ENCODE measurements at regions not wholly inside any gene's neighbourhood (a gene's known extent, or its start where the extent isn't known, plus 50 kb on each side); places are given as distances from the start of the nearest gene placed in this dataset.

DNA sequence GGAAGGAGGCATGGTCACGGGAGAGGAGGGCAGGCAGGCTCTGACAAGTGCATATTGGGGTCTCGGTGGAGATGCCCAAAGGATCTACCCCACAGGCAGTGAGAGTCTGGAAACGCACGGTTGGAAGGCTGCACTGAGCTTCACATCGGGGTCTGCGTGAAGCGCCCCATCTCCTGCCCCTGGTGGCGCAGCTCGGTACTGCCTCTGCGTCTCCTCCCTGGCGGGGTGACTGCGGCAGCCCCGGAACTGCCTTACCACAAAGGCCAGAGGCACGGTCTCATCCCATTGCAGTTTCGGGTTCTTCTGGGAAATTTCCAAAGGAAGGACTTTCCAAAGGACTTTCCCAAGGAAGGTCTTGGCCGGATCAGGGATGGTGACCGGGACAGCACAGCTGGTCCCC is 69.2 kb upstream of the AJAP1 start:
- H3K27ac ChIP-seq (replicated peaks), result no peak overlapping the region
- no peak overlapping the region for H3K4me3 ChIP-seq
- H3K4me1 ChIP-seq, result peaks cover 22% of the 10 kb centered on the region
- H3K36me3 ChIP-seq, result no peaks in the 10 kb centered on the region
- no peaks in the 10 kb centered on the region for H3K9me3 ChIP-seq (replicated peaks)
- no peak for DNase-seq
- H3K27me3 ChIP-seq (ENCODE audit: low read depth), result peaks cover 65% of the 10 kb centered on the region
- intact Hi-C loops (cut with micrococcal nuclease), result no loop called here
- TF ChIP-seq CTCF (IDR thresholded peaks at IDR 0.05; ENCODE audit: borderline replicate concordance), result peak; percentile 74

GRCh38 chr1:4585705-4586104 is 68.7 kb upstream of the AJAP1 start:
- H3K4me1 ChIP-seq, result peaks cover 22% of the 10 kb centered on the region
- H3K4me3 ChIP-seq, result no peak overlapping the region
- intact Hi-C loops (cut with micrococcal nuclease), result no loop called here
- no peak for TF ChIP-seq CTCF (IDR thresholded peaks at IDR 0.05; ENCODE audit: borderline replicate concordance)
- no peaks in the 10 kb centered on the region for H3K36me3 ChIP-seq
- no peak for DNase-seq
- H3K27me3 ChIP-seq (ENCODE audit: low read depth), result peaks cover 60% of the 10 kb centered on the region
- no peak overlapping the region for H3K27ac ChIP-seq (replicated peaks)
- no peaks in the 10 kb centered on the region for H3K9me3 ChIP-seq (replicated peaks)

- H3K27ac ChIP-seq (replicated peaks), result no peak overlapping the region
- no peaks in the 10 kb centered on the region for H3K36me3 ChIP-seq
- no peak for DNase-seq
- peaks cover 50% of the 10 kb centered on the region for H3K27me3 ChIP-seq (ENCODE audit: low read depth)
- H3K4me3 ChIP-seq, result no peak overlapping the region
- H3K4me1 ChIP-seq, result peaks cover 22% of the 10 kb centered on the region
- intact Hi-C loops (cut with micrococcal nuclease), result no loop called here
- H3K9me3 ChIP-seq (replicated peaks), result no peaks in the 10 kb centered on the region
- no peak for TF ChIP-seq CTCF (IDR thresholded peaks at IDR 0.05; ENCODE audit: borderline replicate concordance)
These were observed 67.7 kb upstream of the AJAP1 start for GRCh38 chr1:4586611-4587160.

- peaks cover 49% of the 10 kb centered on the region for H3K27me3 ChIP-seq (ENCODE audit: low read depth)
- intact Hi-C loops (cut with micrococcal nuclease), result no loop called here
- no peaks in the 10 kb centered on the region for H3K36me3 ChIP-seq
- no peak overlapping the region for H3K4me3 ChIP-seq
- H3K9me3 ChIP-seq (replicated peaks), result no peaks in the 10 kb centered on the region
- TF ChIP-seq CTCF (IDR thresholded peaks at IDR 0.05; ENCODE audit: borderline replicate concordance), result no peak
- H3K4me1 ChIP-seq, result peaks cover 22% of the 10 kb centered on the region
- DNase-seq, result no peak
- no peak overlapping the region for H3K27ac ChIP-seq (replicated peaks)
These were observed 66.7 kb upstream of the AJAP1 start for GRCh38 chr1:4587721-4588120.

- peaks cover 4% of the 10 kb centered on the region for H3K4me1 ChIP-seq
- intact Hi-C loops (cut with micrococcal nuclease), result no loop called here
- no peaks in the 10 kb centered on the region for H3K9me3 ChIP-seq (replicated peaks)
- no peak for DNase-seq
- peaks cover 47% of the 10 kb centered on the region for H3K27me3 ChIP-seq (ENCODE audit: low read depth)
- H3K36me3 ChIP-seq, result no peaks in the 10 kb centered on the region
- H3K27ac ChIP-seq (replicated peaks), result no peak overlapping the region
- no peak overlapping the region for H3K4me3 ChIP-seq
- TF ChIP-seq CTCF (IDR thresholded peaks at IDR 0.05; ENCODE audit: borderline replicate concordance), result no peak
These were observed 63.7 kb upstream of the AJAP1 start for GRCh38 chr1:4590756-4591155.

Data from left ventricle myocardium inferior (tissue), 1 donor.